Stimulated activated CD8-positive, alpha-beta memory T cell treated with anti-CD3 and anti-CD28 coated beads, Interleukin-7, amount 100 ng/mL, for 24 hours (primary cell): ENCODE measurements at regions not wholly inside any gene's neighbourhood (a gene's known extent, or its start where the extent isn't known, plus 50 kb on each side); places are given as distances from the start of the nearest gene placed in this dataset.

Experiments used
- DNase-seq: peaks from one replicate; pipeline ENCODE4 v3.0.0-alpha.2; 2020; ENCODE audit warnings: low read depth

- no peak for DNase-seq
These were observed 444.5 kb downstream of the CMPK2 start for GRCh38 chr2:6421138-6421730.

DNA sequence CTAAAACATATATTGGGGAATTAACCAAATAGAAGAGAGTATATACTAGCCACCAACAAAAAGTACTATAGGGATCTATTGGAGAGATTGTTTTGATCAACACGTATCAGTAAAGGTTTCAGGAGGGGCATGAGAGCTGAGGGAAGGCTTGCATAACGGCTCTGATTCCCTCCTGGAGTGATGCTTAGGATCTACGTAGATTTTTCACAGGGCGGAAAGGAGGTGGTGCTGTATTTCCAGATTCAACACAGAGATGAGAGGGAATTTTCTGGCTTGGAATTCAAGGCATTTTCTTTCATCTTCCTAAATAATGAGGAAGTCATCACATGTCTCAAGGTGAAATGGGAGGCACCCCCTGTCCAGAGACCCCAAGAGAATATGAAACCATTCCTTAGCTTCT, 443.8 kb downstream of the CMPK2 start:
- DNase-seq: no peak

- DNase-seq: no peak
These were observed 442.6 kb downstream of the CMPK2 start for GRCh38 chr2:6423157-6423556.

GRCh38 chr2:6423944-6424343, 441.8 kb downstream of the CMPK2 start:
- no peak for DNase-seq

DNA sequence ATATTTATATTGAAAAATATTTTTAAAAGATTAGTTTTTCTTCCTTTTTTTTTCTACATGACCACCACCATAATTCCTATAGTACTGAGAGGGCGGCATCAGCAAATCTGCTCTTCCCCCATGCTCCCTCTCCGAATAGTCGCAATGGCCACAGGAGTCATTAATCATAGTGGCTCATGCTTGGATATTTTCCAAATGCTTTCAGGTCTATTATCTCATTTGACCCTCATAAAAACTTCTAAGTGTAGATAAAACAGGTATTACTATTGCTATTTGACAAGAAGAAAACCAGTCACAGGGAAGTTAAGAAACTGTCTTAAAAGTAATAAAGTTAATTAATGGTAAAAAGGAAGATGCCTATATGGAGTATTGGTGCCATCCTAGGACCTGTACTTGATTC, 440.7 kb downstream of the CMPK2 start:
- no peak for DNase-seq

DNA sequence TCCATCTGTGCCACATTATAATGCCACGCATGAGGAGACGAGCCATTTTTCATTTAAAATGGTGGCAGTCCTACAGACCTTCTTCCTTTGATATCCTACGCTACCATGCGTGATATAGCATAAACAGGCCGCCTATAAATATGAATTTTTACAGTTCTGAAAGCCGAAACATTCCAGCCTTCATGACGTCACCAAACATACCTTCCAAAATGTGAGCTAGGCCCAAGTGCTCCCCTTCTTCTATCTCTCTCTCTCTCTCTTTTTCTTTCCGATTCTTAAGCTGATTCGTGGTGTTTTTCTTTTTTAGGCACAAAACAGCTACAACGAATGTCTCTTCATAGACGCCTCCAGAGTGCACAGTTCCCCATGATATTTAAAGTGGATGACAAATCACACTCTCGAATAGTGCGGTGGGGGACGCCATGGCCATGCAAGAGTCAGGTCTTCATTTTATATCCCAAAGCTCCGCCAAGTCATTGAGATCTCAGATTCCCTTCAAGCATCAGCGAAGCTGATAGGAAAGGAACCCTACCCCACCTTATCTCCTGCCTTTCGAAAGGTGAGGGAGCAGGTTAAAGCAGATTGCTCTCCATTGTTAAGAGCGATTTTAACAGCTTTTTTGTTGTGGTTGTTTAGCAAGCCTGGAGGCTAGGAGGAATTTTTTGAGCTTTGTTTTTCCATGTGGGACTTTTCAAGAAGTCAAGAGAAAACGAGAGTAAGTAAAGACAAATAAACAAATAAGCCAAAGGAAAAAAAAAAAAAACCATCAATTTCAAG, 436.3 kb downstream of the CMPK2 start:
- DNase-seq: no peak

DNA sequence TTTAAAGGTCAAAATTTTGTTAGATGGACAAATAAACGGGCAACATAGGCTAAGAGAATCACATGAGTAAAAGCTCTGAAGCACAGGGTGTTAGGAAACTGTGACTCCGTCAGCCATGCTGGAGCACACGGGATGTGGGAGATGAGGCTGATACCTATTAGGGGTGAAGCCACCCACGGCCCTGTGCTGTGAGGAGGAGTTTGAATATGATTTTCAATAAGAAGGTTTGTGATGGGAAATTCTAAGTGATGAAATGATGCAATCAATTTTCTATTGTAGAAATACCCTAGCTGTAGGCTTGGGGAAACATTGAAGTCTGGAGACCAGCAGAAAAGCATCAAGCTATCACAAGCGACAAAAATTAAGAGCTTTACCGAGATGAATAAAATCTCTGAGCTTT, 431.3 kb downstream of the CMPK2 start:
- DNase-seq: no peak

DNA sequence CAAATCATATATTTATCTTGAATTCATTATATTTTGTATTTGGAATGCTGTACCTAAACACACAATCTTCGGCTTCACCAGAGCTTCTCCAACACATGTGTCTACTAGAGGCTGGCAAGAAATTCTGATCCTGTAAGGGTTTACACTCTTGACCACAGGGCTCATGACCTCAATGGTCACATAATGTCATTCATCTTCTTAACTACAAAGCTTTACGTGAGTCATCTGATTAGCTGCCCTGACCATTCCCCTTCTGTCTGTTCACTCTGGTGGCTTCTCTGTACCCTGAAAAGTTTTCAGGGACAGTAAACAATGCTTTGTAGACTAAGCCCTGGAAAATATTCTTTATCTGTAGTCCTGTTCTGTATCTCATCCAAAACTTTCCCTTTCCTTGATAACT, 423.9 kb downstream of the CMPK2 start:
- no peak for DNase-seq

DNA sequence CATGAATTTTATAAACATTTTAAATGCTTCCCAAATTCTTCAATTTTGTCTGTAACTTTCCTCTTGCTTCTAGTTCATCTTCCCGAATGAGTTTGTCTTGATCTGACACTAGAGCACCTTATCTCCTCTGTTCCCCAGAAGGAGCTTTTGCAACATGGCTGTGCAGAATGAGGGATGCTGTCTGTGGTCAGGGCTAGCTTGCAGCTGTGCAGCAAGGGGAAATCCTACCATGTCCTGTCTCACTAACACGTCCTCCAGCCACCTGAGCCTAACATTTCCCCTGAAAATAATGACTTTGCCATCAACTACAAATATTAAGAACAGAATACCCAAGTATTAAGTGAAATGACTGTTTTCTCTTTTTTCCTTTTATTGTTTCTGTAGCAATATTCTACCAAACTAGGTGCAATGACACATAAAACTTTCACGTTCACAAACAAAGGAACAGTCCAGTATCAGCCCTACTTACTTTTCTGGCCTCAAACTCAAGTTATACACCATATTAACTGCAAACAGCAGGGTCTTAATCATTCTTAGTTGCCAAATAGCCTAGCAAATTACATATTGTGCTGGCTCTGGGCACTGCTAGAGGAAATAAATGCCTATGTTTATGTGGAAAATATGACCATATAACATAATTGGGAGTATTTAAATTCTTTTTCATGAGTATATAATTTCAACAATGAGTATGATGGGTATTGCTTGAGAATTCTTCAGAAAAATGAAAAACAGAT, 423.3 kb downstream of the CMPK2 start:
- no peak for DNase-seq

GRCh38 chr2:6443061-6443823, 422.5 kb downstream of the CMPK2 start:
- DNase-seq: no peak

GRCh38 chr2:6444514-6444913, 421.2 kb downstream of the CMPK2 start:
- DNase-seq: no peak

DNA sequence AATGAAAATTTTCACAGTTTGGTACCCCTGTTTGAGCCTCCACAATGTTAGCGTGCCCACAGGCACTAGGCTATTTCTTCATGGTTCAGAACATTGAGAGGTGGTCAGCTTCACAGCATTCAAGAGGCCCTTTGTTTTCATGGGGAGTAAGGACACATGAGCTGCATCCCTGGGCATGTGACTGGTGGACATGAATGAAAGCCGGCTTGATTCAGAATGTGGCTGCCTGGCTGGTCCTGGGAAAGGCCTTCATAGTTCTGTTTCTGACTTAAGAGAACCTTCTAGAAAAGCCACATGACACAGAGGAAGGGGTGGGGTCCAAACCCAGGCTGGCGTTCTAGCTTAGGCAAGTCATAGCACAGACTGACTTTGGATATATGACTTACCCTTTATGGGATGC, 420.6 kb downstream of the CMPK2 start:
- no peak for DNase-seq

GRCh38 chr2:6446938-6447608, 418.6 kb downstream of the CMPK2 start:
- DNase-seq: no peak

DNA sequence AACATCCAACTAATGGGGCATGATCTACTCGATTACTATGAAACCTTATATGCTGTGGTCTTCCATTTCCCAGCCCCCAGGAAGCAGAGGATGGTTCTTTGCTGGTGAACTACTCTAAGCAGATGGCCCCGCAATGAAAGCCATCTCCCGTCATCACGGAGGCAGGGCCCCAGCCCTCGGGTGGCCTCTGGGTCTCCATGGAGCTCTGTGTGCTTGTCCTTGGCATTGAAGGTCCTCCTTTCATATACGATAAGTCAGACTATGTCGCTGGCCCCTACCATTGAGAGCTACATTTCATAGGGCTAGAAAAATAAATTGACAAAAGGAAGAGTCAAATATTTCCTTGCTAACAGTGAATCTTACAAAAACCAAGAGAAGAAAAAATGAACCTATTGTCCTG, 416.8 kb downstream of the CMPK2 start:
- no peak for DNase-seq

DNA sequence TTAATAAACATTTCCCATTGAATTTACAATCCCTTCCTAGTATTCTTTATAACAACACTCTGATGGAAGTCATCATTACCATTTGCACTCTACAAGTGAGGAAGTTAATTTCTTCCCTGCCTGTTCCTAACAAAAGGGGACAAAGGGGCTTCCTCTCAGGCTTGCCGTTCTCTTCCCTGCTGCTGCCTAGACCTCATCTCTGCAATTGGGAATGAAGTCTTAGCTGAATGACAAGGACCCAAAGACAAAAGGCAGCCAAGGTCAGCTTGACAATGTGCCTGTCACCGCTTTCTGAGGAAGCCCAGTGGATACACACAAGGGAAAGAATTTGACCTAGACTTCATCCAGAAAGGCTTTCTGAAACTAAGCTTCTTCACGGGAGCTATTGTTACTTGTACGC, 416.4 kb downstream of the CMPK2 start:
- no peak for DNase-seq

DNA sequence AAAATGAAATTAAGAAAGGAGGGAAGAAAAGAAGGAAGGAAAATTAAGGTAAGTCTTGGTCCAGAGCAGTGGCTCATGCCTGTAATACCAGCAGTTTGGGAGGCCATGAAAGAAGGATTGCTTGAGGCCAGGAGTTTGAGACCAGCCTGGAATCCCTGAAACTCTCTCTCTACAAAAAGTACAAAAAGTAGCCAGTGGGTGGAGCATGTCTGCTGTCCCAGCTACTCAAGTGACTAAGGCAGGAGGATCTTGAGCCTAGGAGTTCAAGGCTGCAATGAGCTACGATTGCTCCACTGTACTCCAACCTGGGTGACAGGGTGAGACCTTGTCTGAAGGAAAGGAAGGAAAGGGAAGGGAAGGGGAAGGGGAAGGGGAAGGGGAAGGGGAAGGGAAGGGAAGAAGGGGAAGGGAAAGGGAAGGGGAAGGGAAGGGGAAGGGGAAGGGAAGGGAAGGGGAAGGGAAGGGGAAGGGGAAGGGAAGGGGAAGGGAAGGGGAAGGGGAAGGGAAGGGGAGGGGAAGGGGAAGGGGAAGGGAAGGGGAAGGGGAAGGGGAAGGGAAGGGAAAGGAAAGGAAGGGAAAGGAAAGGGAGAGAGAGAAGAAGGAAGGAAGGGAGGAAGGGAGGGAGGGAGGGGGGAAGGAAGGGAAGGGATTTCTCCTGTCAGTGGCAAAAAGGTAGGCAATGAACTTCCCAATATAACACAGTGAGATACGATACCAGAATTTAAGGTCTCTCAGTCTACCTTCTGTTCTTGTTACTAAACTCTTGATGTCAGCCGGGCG, 412.8 kb downstream of the CMPK2 start:
- DNase-seq: no peak

- DNase-seq: no peak
These were observed 411.3 kb downstream of the CMPK2 start for GRCh38 chr2:6454286-6454990.

DNA sequence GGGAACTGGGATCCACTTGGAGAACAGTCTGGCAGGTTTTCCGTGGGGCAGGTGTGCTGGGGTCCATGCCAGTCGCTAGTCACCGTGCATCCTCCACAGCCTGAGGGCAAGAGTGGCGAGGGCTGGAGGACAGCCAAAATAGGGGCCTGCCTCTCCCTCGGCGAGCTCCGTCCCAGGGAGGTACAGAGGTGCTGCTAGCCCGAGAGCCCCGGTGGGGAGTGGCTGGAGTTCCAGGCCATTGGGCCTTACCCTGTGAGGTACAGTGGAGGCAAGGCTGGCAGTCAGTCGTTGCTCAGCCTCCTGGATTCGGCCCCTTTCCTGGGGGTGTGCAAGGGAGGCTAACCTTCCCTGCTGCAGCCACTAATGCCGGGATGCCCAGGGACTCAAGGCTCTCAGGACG, 406.6 kb downstream of the CMPK2 start:
- DNase-seq: no peak

GRCh38 chr2:6470518-6470917, 395.2 kb downstream of the CMPK2 start:
- DNase-seq: no peak

DNA sequence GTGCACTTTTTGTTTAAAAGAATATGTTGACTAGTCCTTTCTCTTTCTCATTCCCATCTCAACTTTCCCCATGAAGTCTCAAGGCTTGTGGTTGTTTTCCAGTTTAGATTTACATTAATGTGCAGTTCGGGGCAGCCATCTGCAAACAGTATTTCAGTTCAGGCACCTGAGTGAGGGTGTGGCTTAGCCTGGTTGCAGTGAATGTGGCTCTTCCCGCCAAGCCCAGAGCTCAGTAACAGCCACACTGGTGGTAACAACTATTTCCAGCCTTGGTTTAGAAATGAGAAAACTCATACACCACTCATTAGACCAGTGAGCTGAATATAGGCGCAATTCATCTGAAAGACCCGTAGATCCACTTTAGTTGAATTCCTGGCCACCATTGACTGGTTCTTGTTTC, 394.3 kb downstream of the CMPK2 start:
- DNase-seq: no peak
